Stimulated activated CD8-positive, alpha-beta memory T cell treated with anti-CD3 and anti-CD28 coated beads, Interleukin-15, amount 100 ng/mL, for 48 hours (primary cell): ENCODE measurements at regions not wholly inside any gene's neighbourhood (a gene's known extent, or its start where the extent isn't known, plus 50 kb on each side); places are given as distances from the start of the nearest gene placed in this dataset.
A peak's percentile ranks its signal among the peaks of the same experiment; 100 is the strongest.
"Not testable (repeated sequence)": the region's sequence is repeated elsewhere in the genome, so short reads cannot be mapped to it uniquely, and the experiment has no call there.

ENCODE experiments used
- DNase-seq, 2 donors: peaks; one replicate each; pipeline ENCODE4 v3.0.0-alpha.2; 2020; ENCODE audit warnings: low read depth in 2 of 2

DNA sequence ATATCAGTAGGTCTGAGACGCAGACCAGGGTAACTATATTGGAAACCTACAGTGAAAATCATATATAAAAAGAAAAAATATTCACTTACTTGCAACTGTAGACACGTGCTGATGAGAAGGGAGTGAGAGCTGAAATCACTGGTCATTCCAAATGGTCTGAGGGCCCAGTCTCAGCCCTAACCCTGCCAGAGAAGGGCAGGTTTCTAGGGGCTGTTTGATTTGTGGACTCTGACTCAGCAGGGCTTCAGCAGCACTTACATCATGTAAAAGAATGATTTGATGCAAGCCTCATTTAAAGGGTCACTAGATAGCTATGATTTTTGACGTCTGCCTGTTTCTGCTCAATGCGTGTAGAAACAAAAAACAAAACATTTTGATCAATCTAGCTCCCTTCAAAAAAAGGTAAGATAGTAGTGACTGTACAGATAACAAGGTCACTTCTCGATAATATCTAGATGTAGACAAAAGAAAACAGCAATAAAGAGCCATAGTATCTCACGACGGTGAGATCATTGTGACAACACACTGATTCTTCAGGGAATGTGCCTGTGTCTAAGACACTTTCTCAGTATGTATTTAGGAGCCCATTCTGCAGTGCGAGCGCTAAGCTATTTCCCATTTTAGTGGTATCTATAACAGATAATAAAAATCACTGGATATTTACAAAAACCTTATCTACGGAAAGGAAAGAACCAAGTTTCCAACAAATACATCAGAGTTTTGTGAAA lies 307.2 kb downstream of the HIVEP2 start:
- no peak for DNase-seq

DNA sequence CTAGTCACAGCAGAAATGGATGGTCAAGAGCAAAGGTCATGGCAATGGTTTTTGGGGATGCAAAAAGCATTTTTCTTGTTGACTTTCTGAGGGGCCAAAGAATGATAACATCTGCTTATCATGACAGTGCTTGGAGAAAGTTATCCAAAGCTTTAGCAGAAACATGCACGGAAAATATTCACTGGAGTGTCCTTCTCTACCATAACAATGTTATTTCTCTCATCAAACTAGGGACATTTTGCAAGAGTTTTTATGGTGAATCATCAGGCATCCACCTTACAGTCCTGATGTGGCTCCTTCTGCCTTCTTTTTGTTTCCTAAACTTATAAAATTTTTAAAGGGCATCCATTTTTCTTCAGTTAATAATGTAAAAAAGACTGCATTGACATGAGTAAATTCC lies 302.3 kb downstream of the HIVEP2 start:
- no peak for DNase-seq

DNA sequence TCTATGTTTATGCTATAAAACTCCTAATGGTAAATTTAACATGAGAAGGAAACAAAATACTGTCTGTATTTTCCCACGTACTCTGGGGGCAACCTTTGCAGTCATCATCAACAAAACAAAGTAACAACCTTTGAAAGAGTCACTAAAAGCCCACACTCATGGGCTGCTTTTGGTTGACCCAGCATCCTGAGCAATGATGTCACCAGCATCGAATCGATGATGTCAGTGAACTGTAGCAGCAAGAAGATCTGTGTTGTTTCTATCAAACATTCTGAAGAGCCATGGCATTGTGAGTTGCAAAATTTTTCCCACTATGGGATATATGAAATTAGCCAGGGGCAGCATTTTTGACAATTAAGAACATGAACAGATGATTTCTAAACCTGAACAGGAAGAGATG lies 300.1 kb downstream of the HIVEP2 start:
- DNase-seq, result no peak

DNA sequence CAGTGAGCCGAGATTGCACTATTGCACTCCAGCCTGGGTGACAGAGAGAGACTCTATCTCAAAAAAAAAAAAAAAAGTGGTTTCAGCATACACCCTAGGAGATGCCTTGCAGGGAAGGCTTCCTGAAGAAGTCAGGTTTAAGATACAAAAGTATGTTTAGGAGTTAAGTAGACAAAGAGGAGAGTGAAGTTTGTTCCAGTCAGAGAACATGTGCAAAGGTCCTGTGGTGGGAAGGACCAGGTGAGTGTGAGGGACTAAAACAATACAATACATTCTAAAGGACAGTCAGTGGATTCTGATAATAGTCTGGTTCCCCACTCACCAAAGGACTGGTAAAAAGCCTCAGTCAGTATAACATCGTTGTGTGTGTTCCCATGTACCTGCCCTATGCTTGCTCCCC lies 299.3 kb downstream of the HIVEP2 start:
- no peak for DNase-seq

GRCh38 chr6:142647449-142648035 lies 297.4 kb downstream of the HIVEP2 start:
- DNase-seq, result no peak

DNA sequence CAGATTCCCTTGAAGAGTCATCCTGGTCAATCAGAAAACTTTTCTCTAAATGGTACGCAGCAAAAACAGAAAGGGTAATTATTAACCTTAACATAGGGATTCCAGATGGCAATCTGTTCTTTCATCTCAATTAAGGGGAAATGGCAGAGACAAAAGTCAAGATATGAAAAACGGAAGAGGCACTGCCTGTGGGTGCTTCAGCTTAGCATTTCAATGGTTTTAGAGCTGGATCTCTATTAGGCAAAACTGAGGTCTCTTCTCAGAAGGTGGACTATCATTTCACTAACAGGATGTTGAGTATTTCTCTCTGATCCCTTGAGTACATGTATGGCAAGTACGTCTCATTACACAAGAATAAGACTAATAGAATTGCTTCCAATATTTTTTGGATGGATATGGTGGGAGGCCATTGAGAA lies 296.9 kb downstream of the HIVEP2 start:
- DNase-seq, result no peak

DNA sequence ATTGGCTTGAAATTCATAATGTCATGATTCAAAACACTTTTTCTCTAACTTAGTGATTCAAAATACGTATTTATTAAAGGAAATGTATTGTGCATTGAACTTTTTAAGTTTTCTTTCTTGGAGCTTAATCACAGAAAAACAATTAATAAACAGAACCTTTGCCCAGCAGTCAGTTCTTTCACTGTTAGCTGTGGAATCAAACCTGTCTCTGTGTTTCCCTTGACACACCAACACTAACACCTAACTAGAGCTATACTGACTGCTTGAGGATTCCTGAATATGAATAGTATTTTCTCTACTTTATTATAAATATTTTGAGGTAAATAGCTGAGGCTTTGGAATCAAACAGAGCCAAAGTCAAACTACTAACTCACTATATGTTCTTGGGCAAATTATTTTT lies 296.4 kb downstream of the HIVEP2 start:
- no peak for DNase-seq

DNA sequence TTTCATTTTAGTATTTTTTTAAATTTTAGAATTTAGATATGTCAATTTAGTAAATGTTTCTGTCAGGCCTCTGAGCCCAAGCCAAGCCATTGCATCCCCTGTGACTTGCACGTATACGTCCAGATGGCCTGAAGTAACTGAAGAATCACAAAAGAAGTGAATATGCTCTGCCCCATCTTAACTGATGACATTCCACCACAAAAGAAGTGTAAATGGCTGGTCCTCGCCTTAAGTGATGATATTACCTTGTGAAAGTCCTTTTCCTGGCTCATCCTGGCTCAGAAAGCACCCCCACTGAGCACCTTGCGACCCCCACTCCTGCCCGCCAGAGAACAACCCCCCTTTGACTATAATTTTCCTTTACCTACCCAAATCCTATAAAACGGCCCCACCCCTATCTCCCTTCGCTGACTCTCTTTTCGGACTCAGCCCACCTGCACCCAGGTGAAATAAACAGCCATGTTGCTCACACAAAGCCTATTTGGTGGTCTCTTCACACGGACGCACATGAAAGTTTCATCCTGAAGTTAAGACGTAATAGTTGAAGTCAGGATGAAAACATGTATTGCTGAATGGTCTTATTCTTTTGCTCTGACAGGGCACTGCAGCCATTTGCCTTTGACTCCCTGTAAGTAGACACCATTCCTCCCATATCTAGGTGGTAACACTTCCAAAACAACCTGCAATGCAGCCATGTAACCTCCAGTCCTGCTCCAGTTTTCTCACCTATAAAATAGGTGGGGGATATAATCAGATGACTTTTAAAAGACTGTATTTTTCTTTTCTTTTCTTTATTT lies 295.3 kb downstream of the HIVEP2 start:
- DNase-seq, result not testable (repeated sequence)

DNA sequence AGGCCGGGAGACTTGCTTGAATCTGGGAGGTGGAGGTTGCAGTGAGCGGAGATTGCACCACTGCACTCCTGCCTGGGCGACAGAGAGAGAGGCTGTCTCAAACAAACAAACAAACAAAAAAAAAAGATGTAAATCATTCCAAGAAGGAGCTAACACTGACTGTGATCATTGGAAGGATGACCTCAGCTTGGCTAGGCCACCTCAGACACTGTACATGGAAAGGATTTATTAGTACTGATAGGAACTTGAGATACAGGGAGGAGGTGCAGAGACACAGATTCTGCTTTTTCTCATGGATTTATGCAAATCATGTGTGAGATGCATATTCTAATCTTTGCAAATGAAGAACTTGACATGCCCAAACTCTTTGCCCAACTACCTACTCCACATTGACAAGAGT lies 293.6 kb downstream of the HIVEP2 start:
- DNase-seq, result no peak

- DNase-seq, result no peak
Observed at GRCh38 chr6:142653710-142654420, 291.1 kb downstream of the HIVEP2 start.

DNA sequence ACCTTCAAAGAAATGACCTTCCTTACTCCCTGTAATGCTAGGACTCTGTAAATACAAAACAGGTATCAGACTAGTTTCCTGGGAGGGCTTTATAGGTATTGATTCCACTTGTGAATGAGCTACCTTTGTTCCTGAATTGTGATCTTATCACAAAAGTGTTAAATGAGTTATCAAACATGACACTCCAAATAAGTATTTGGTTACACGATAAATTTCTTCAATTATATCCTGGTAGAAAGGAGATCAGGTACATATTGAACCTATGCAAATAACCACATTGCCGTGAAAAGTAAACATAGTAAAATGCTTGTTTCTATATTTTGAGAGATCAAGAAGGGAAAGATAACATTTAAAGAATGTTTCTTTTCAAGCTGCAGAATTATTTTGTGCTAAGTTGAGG lies 285.3 kb downstream of the HIVEP2 start:
- no peak for DNase-seq

GRCh38 chr6:142665393-142665792 lies 279.6 kb downstream of the HIVEP2 start:
- no peak for DNase-seq

- DNase-seq, result no peak
Observed at GRCh38 chr6:142666599-142667185, 278.3 kb downstream of the HIVEP2 start.

DNA sequence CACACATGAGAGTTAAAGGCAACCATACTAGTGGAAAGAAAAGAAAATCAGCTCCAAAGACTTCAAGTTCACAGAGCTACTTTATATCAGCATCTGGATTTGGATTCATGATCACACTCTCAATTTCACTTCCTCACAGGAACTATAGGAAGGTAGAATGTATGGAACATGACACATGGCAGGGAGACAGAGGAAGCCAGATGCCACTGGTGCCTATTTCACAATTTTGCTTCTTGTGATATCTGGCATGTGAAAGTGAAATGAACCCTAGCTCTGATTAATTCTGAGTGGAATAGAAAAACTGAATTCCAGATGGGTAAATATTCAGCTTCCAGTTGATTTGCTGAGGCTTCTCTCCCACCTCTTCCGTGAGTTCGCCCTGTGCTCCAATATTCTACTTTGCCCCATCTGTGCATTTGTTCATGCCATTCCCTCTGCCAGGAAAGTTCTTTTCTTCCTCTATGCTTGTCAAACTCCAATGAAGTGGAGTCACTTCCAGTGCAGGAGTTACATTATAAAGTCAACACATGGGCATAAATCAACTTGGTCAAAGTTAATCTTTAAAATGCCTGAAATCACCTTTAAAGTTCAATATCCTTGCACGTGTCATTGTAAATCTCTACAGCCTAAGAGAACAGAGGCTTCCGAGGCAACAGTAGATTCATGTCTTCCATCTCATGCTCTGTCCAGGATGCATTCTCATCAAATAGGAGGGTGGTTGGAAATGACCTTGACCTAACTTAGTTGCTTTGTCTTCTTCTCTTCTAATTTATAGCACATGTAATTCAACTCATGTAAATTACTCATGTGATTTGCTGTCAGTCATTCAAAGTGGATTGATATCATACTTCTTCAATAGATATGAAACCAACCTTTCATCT lies 275.3 kb downstream of the HIVEP2 start:
- DNase-seq, result no peak

- no peak for DNase-seq
Observed at GRCh38 chr6:142671791-142672190, 273.2 kb downstream of the HIVEP2 start.

DNA sequence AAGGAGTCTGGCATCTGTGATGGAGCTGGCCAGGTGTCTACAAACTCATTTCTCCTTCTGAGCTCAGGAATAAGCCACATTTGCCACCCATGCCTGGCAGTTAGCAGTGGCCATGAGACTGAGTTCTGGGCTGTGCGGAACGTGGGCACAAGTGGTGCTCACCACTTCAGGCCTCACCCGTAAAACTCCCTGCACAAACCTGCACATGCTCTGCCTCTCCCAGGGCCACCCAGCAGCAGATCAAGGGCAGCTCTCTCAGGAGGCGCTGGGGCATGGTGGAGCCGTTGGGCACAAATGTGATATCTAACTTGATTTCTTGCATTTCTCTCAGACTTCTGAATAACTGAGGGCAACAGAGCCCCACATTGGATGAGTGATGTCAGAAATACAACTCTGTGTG lies 269.5 kb downstream of the HIVEP2 start:
- no peak for DNase-seq

GRCh38 chr6:142676027-142676443 lies 268.9 kb downstream of the HIVEP2 start:
- no peak for DNase-seq

DNA sequence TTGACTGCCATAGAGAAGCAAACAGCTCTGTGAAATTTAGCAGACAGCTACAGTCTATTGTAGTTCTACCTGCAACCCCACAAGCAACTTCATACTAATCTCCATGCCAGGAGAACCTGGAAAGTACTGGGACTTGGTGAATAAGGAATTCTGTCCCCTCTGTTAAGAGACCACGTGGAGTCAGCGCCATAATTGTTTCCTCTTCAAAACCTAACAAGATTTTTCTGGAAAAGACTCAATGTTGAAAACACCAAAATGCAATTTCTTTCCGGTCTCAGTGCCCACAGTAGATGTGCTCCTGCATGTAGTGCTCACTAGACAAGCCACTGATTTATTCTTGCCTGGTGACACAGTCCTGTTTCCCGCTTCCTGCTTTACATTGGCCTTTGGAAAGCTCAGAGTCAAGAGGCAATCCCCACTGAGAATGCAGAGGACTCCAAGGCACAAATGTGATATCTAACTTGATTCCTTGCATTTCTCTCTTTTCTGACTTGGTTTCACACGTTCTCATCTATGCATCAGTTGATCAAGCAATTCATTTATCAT lies 268.3 kb downstream of the HIVEP2 start:
- DNase-seq, result no peak

DNA sequence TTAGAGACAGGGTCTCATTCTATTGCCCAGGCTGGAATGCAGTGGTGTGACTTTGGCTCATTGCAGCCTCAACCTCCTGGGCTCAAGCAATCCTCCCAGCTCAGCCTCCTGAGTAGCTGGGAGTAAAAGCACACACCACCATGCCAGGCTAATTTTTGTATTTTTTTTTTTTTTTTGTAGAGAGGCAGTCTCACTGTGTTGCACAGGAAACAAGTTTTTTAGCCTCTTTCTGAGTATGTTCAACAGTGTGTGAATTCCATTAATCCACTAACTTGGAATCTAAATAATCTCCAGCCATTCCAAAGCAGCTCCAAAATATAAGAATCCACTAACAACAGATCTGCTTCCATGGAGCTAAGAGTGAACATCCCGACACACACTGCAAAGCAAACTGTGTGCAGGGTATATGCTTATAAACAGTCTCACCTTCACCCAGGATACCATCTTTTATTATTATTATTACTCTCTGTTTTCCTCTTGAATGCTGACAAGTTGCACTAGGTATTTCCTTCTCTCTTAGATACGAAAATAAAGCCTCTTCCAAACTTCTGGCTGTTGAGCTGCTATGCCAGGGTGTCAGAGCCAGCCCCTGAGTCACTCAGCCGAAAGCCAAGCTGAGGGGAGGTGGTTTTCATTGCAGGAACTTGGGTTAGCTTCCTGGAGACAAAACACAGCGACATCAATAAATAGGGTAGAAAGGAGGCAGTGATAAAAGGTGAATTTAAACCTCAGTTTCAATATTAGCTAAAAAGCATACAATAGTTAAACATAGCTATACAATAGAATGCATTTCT lies 264.9 kb downstream of the HIVEP2 start:
- peak; percentile 7 to 21 for DNase-seq

- no peak for DNase-seq
Observed at GRCh38 chr6:142681099-142681498, 263.9 kb downstream of the HIVEP2 start.
